ENCODE measurements at regions not wholly inside any gene's neighbourhood (a gene's known extent, or its start where the extent isn't known, plus 50 kb on each side); places are given as distances from the start of the nearest gene placed in this dataset.

- no peak for DNase-seq (ENCODE audit: low read depth)
- H3K4me3 ChIP-seq (ENCODE audit: low read length) = no peak overlapping the region
- TF ChIP-seq CTCF (conservative IDR thresholded peaks at IDR 0.05; ENCODE audit: low read length) = no peak
These were observed 724.8 kb upstream of the GRAMD2B start for GRCh38 chr5:125698420-125698819.

GRCh38 chr5:125699860-125700259 lies 723.3 kb upstream of the GRAMD2B start:
- no peak for DNase-seq (ENCODE audit: low read depth)
- TF ChIP-seq CTCF (conservative IDR thresholded peaks at IDR 0.05; ENCODE audit: low read length) = no peak
- no peak overlapping the region for H3K4me3 ChIP-seq (ENCODE audit: low read length)

GRCh38 chr5:125700380-125700861 lies 722.8 kb upstream of the GRAMD2B start:
- H3K4me3 ChIP-seq (ENCODE audit: low read length) = no peak overlapping the region
- TF ChIP-seq CTCF (conservative IDR thresholded peaks at IDR 0.05; ENCODE audit: low read length) = no peak
- DNase-seq (ENCODE audit: low read depth) = peak; percentile 3

- no peak for DNase-seq (ENCODE audit: low read depth)
- TF ChIP-seq CTCF (conservative IDR thresholded peaks at IDR 0.05; ENCODE audit: low read length) = no peak
- no peak overlapping the region for H3K4me3 ChIP-seq (ENCODE audit: low read length)
These were observed 719.6 kb upstream of the GRAMD2B start for GRCh38 chr5:125703616-125704015.

GRCh38 chr5:125704888-125705287 lies 718.3 kb upstream of the GRAMD2B start:
- TF ChIP-seq CTCF (conservative IDR thresholded peaks at IDR 0.05; ENCODE audit: low read length) = no peak
- DNase-seq (ENCODE audit: low read depth) = no peak
- H3K4me3 ChIP-seq (ENCODE audit: low read length) = no peak overlapping the region

- no peak for TF ChIP-seq CTCF (conservative IDR thresholded peaks at IDR 0.05; ENCODE audit: low read length)
- no peak for DNase-seq (ENCODE audit: low read depth)
- H3K4me3 ChIP-seq (ENCODE audit: low read length) = no peak overlapping the region
These were observed 714.6 kb upstream of the GRAMD2B start for GRCh38 chr5:125708583-125708982.

GRCh38 chr5:125710745-125711144 lies 712.5 kb upstream of the GRAMD2B start:
- no peak for TF ChIP-seq CTCF (conservative IDR thresholded peaks at IDR 0.05; ENCODE audit: low read length)
- no peak for DNase-seq (ENCODE audit: low read depth)
- H3K4me3 ChIP-seq (ENCODE audit: low read length) = no peak overlapping the region
